IMR-90 (cell line): ENCODE measurements at regions not wholly inside any gene's neighbourhood (a gene's known extent, or its start where the extent isn't known, plus 50 kb on each side); places are given as distances from the start of the nearest gene placed in this dataset.

ENCODE experiments used
- ATAC-seq: fragments of 200-7000 bp; cut with Tn5 transposase; 2 replicates; pipeline ENCODE4 v1.9.1; 2020; ENCODE audit warnings: low read depth, mild to moderate bottlenecking, moderate library complexity
- BruUV-seq: library from RNA; stranded (reverse); fragments of 400-500 nt; replicated peaks from 2 replicates; lab custom pipeline; 2021; lab: Mats Ljungman, UMichigan
- CTCF ChIA-PET: fragments of 300-600 bp; formaldehyde crosslinking; extraction: SDS; loops from one replicate; lab custom pipeline; 2021; ENCODE audit warnings: antibody characterized with exemption; lab: Yijun Ruan, JAX
- POLR2A ChIA-PET: fragments of 300-600 bp; sonication (Branson Sonifier 250); formaldehyde crosslinking; loops from one replicate; lab custom pipeline; 2022; ENCODE audit warnings: antibody characterized with exemption; ENCODE audit not compliant: unreplicated experiment; lab: Charles Lee
- DNase-seq: peaks from one replicate; pipeline ENCODE4 v3.0.0; 2013
- H2AFZ ChIP-seq: replicated peaks from 2 replicates; pipeline ENCODE3; 2013; ENCODE audit warnings: low read length, mild to moderate bottlenecking; ENCODE audit not compliant: poor library complexity
- H2AK5ac ChIP-seq: 2 replicates; pipeline ENCODE4 v1.6.1; 2013; ENCODE audit warnings: low read depth, low read length, inconsistent platforms
- H2AK9ac ChIP-seq: replicated peaks from 2 replicates; pipeline ENCODE3; 2013; ENCODE audit warnings: mild to moderate bottlenecking, low read depth, low read length, moderate library complexity; ENCODE audit not compliant: poor library complexity
- H2BK120ac ChIP-seq: 2 replicates; pipeline ENCODE4 v1.6.1; 2013; ENCODE audit warnings: low read depth, low read length, inconsistent platforms
- H2BK15ac ChIP-seq: 3 replicates; pipeline ENCODE4 v1.6.1; 2013; ENCODE audit warnings: low read depth, low read length, inconsistent platforms
- H2BK20ac ChIP-seq: 2 replicates; pipeline ENCODE4 v1.6.1; 2013; ENCODE audit warnings: low read depth, mild to moderate bottlenecking, inconsistent platforms, low read length, moderate library complexity
- H2BK5ac ChIP-seq: 2 replicates; pipeline ENCODE4 v1.6.1; 2013; ENCODE audit warnings: mild to moderate bottlenecking, low read depth, low read length, inconsistent platforms; ENCODE audit not compliant: poor library complexity, severe bottlenecking
- H3K14ac ChIP-seq: replicated peaks from 2 replicates; pipeline ENCODE4 v1.6.1; 2013; ENCODE audit warnings: low read depth, low read length, inconsistent platforms
- H3K18ac ChIP-seq: 2 replicates; pipeline ENCODE4 v1.6.1; 2013; ENCODE audit warnings: low read depth, low read length, control low read depth
- H3K23ac ChIP-seq: 2 replicates; pipeline ENCODE4 v1.6.1; 2013; ENCODE audit warnings: low read depth, low read length, inconsistent platforms
- H3K27ac ChIP-seq: 2 replicates; pipeline ENCODE4 v1.5.1; 2013; ENCODE audit warnings: mild to moderate bottlenecking, control low read depth, low read length; ENCODE audit not compliant: insufficient read depth
- H3K27me3 ChIP-seq: 2 replicates; pipeline ENCODE4 v1.6.1; 2013; ENCODE audit warnings: low read length; ENCODE audit not compliant: control insufficient read depth, insufficient read depth
- H3K36me3 ChIP-seq: 2 replicates; pipeline ENCODE4 v1.6.1; 2013; ENCODE audit warnings: low read length, mixed read lengths; ENCODE audit not compliant: control insufficient read depth, insufficient read depth
- H3K4ac ChIP-seq: 2 replicates; pipeline ENCODE4 v1.6.1; 2013; ENCODE audit warnings: low read depth, low read length, inconsistent platforms
- H3K4me1 ChIP-seq: 2 replicates; pipeline ENCODE4 v1.6.1; 2013; ENCODE audit warnings: low read length, mixed read lengths; ENCODE audit not compliant: control insufficient read depth, insufficient read depth
- H3K4me2 ChIP-seq: 2 replicates; pipeline ENCODE4 v1.6.1; 2013; ENCODE audit warnings: low read depth, mild to moderate bottlenecking, control low read depth, low read length, moderate library complexity
- H3K4me3 ChIP-seq: 2 replicates; pipeline ENCODE4 v1.5.1; 2013; ENCODE audit warnings: low read depth, mild to moderate bottlenecking, control low read depth, low read length, moderate library complexity; ENCODE audit not compliant: insufficient read depth
- H3K56ac ChIP-seq: 2 replicates; pipeline ENCODE4 v1.6.1; 2013; ENCODE audit warnings: low read length, inconsistent platforms; ENCODE audit not compliant: insufficient read depth; ENCODE audit errors: extremely low read depth
- H3K79me1 ChIP-seq, 2 experiments: 2 replicates each; pipeline ENCODE4 v1.6.1; 2013; ENCODE audit warnings: low read length in 2 of 2, inconsistent platforms in 1 of 2, low read depth in 1 of 2
- H3K9ac ChIP-seq: 2 replicates; pipeline ENCODE4 v1.6.1; 2013; ENCODE audit warnings: low read depth, low read length, control low read depth
- H3K9me1 ChIP-seq: 2 replicates; pipeline ENCODE4 v1.6.1; 2013; ENCODE audit warnings: low read length, inconsistent platforms; ENCODE audit not compliant: insufficient read depth
- H3K9me3 ChIP-seq: 2 replicates; pipeline ENCODE4 v1.6.1; 2013; ENCODE audit warnings: low read length; ENCODE audit not compliant: control insufficient read depth, insufficient read depth
- H4K20me1 ChIP-seq: 2 replicates; pipeline ENCODE4 v1.6.1; 2013; ENCODE audit warnings: low read length, inconsistent platforms; ENCODE audit not compliant: insufficient read depth
- H4K5ac ChIP-seq: 2 replicates; pipeline ENCODE4 v1.6.1; 2013; ENCODE audit warnings: mild to moderate bottlenecking, low read depth, low read length, control low read depth
- H4K8ac ChIP-seq, 2 experiments: 2 replicates each; pipeline ENCODE4 v1.6.1; 2013; ENCODE audit warnings: low read depth in 2 of 2, low read length in 2 of 2, control low read depth in 1 of 2, inconsistent platforms in 1 of 2
- H4K91ac ChIP-seq: 2 replicates; pipeline ENCODE4 v1.6.1; 2013; ENCODE audit warnings: low read depth, low read length, inconsistent platforms; ENCODE audit not compliant: insufficient read depth
- BHLHE40 ChIP-seq: fragments of 150-350 bp; IDR thresholded peaks from 2 replicates; pipeline ENCODE4 v1.6.1; 2016; ENCODE audit warnings: mild to moderate bottlenecking, low read depth, low read length
- CEBPB ChIP-seq: IDR thresholded peaks from 2 replicates; pipeline ENCODE4 v1.6.1; 2012; ENCODE audit warnings: low read depth, low read length, improper control_type of control experiment
- CHD1 ChIP-seq: IDR thresholded peaks from 2 replicates; pipeline ENCODE4 v1.6.1; 2012; ENCODE audit warnings: low read depth, low read length, improper control_type of control experiment
- CTCF ChIP-seq: conservative IDR thresholded peaks from 2 replicates; pipeline ENCODE4 v1.5.1; 2012; ENCODE audit warnings: mild to moderate bottlenecking, low read depth, low read length, improper control_type of control experiment
- ELK1 ChIP-seq: fragments of 150-350 bp; IDR thresholded peaks from 2 replicates; pipeline ENCODE4 v1.6.1; 2016; ENCODE audit warnings: low read depth, mild to moderate bottlenecking, low read length, moderate library complexity, borderline replicate concordance
- FOS ChIP-seq: fragments of 150-350 bp; IDR thresholded peaks from 2 replicates; pipeline ENCODE4 v1.6.1; 2016; ENCODE audit warnings: low read depth, low read length
- MAFK ChIP-seq: IDR thresholded peaks from 2 replicates; pipeline ENCODE4 v1.6.1; 2012; ENCODE audit warnings: low read depth, low read length, improper control_type of control experiment
- MAZ ChIP-seq: IDR thresholded peaks from 2 replicates; pipeline ENCODE4 v1.6.1; 2012; ENCODE audit warnings: low read depth, mild to moderate bottlenecking, low read length, improper control_type of control experiment, moderate library complexity, borderline replicate concordance
- NFE2L2 ChIP-seq: fragments of 150-350 bp; IDR thresholded peaks from 2 replicates; pipeline ENCODE4 v1.6.1; 2016; ENCODE audit warnings: low read depth, mild to moderate bottlenecking, low read length
- POLR2A ChIP-seq: IDR thresholded peaks from 2 replicates; pipeline ENCODE4 v1.6.1; 2012; ENCODE audit warnings: mild to moderate bottlenecking, low read depth, low read length
- RAD21 ChIP-seq: IDR thresholded peaks from 2 replicates; pipeline ENCODE4 v1.6.1; 2012; ENCODE audit warnings: low read length, improper control_type of control experiment
- RCOR1 ChIP-seq: IDR thresholded peaks from 2 replicates; pipeline ENCODE4 v1.6.1; 2012; ENCODE audit warnings: mild to moderate bottlenecking, low read length, improper control_type of control experiment; ENCODE audit not compliant: insufficient replicate concordance
- RFX5 ChIP-seq: IDR thresholded peaks from 2 replicates; pipeline ENCODE4 v1.8.0; 2012; ENCODE audit warnings: low read depth, mild to moderate bottlenecking, low read length, moderate library complexity
- USF2 ChIP-seq: fragments of 150-350 bp; IDR thresholded peaks from 2 replicates; pipeline ENCODE4 v1.6.1; 2017; ENCODE audit warnings: mild to moderate bottlenecking, antibody characterized with exemption, low read length, low read depth
- dilution Hi-C: fragments of 300-500 bp; cut with HindIII; formaldehyde crosslinking; loops from one replicate; pipeline ENCODE4 v1.14.3; 2018; ENCODE audit warnings: low sequenced_read_pairs; ENCODE audit not compliant: unreplicated experiment
- in situ Hi-C: fragments of 300-500 bp; cut with MboI; formaldehyde crosslinking; loops from 3 replicates; pipeline ENCODE4 v1.14.3; 2019; ENCODE audit warnings: low sequenced_read_pairs, inconsistent platforms, mixed read lengths
- intact Hi-C: fragments of 100-400 bp; cut with micrococcal nuclease; formaldehyde crosslinking; loops from 2 replicates; pipeline ENCODE4 v1.10.0; 2022

GRCh38 chr2:144937910-144938709, 418.2 kb upstream of the ZEB2 start (continued):
- no peak for TF ChIP-seq CTCF

- no peak overlapping the region for H2BK20ac ChIP-seq
- H3K9me1 ChIP-seq, result no peaks in the 10 kb centered on the region; the same call in 1 of the 2 replicates
- POLR2A ChIA-PET, result no interaction called here
- ATAC-seq (no peak), DNase-seq (no peak)
- no TSS peak for BruUV-seq
- H2BK5ac ChIP-seq, result no peak overlapping the region
- in situ Hi-C loops (no loop called here), dilution Hi-C loops (no loop called here), intact Hi-C loops (no loop called here)
- H3K56ac ChIP-seq, result no peak overlapping the region
- H2BK15ac ChIP-seq, result no peak overlapping the region
- H3K79me1 ChIP-seq, result no peaks in the 10 kb centered on the region
- H2AK9ac ChIP-seq, result no peak overlapping the region
- no peaks in the 10 kb centered on the region for H4K20me1 ChIP-seq
- CTCF ChIA-PET, result no interaction called here
- no peak overlapping the region for H3K4ac ChIP-seq
- no peak overlapping the region for H3K4me3 ChIP-seq
- H3K4me1 ChIP-seq, result peaks cover 2% of the 10 kb centered on the region; the same call in 1 of the 2 replicates
- no peak overlapping the region for H2AK5ac ChIP-seq
- H4K5ac ChIP-seq, result no peak overlapping the region
- H3K9me3 ChIP-seq, result no peaks in the 10 kb centered on the region
- peak overlapping the region; percentile 11; the same call in 1 of the 2 replicates for H2BK120ac ChIP-seq
- no peaks in the 10 kb centered on the region for H3K27me3 ChIP-seq
- H4K91ac ChIP-seq, result no peak overlapping the region
- H3K14ac ChIP-seq, result no peak overlapping the region
- H3K4me2 ChIP-seq, result no peak overlapping the region
- no peaks in the 10 kb centered on the region for H3K36me3 ChIP-seq
- no peak overlapping the region for H2AFZ ChIP-seq
- no peak overlapping the region for H4K8ac ChIP-seq
- no peak overlapping the region for H3K23ac ChIP-seq
- no peak overlapping the region for H3K9ac ChIP-seq
- H3K27ac ChIP-seq, result no peak overlapping the region
- H3K18ac ChIP-seq, result no peak overlapping the region
- TF ChIP-seq RAD21 (no peak), MAZ (no peak), RCOR1 (no peak), CHD1 (no peak), CEBPB (no peak), USF2 (no peak), MAFK (no peak), NFE2L2 (no peak), RFX5 (no peak), POLR2A (no peak), BHLHE40 (no peak), FOS (no peak), ELK1 (no peak)
Observed at GRCh38 chr2:144937066-144937465, 417.1 kb upstream of the ZEB2 start.
